OCI-LY3 (cell line): ENCODE measurements at regions not wholly inside any gene's neighbourhood (a gene's known extent, or its start where the extent isn't known, plus 50 kb on each side); places are given as distances from the start of the nearest gene placed in this dataset.

Experiments
- H2AFZ ChIP-seq: fragments of 200-600, 300-600 bp; shearing (Covaris generic); 2 replicates; pipeline ENCODE4 v1.6.0; 2014; ENCODE audit warnings: antibody characterized with exemption, low read depth, low read length
- H3K27ac ChIP-seq: fragments of 200-600, 300-600 bp; sonication (generic); 2 replicates; pipeline ENCODE4 v1.5.1; 2014; ENCODE audit warnings: mild to moderate bottlenecking, low read length, moderate library complexity, mixed read lengths
- H3K27me3 ChIP-seq: fragments of 200-600, 300-600 bp; sonication (generic); 2 replicates; pipeline ENCODE4 v1.6.1; 2014; ENCODE audit warnings: low read depth, low read length, mixed read lengths
- H3K36me3 ChIP-seq: fragments of 200-600, 300-600 bp; sonication (generic); replicated peaks from 2 replicates; pipeline ENCODE3; 2014; ENCODE audit warnings: low read depth, low read length, mixed read lengths
- H3K4me1 ChIP-seq: fragments of 300-600, 200-600 bp; sonication (generic); 2 replicates; pipeline ENCODE4 v1.6.1; 2014; ENCODE audit warnings: low read length, mixed read lengths
- H3K4me2 ChIP-seq: fragments of 200-600, 300-600 bp; sonication (generic); 2 replicates; pipeline ENCODE4 v1.6.1; 2014; ENCODE audit warnings: low read length, mixed read lengths
- H3K4me3 ChIP-seq: fragments of 300-600, 200-600 bp; sonication (generic); 2 replicates; pipeline ENCODE4 v1.5.1; 2014; ENCODE audit warnings: antibody characterized with exemption, mild to moderate bottlenecking, low read length, moderate library complexity
- H3K79me2 ChIP-seq: fragments of 300-600, 200-600 bp; shearing (Covaris generic); 2 replicates; pipeline ENCODE4 v1.6.1; 2014; ENCODE audit warnings: mild to moderate bottlenecking, low read length, mixed read lengths
- H3K9ac ChIP-seq: fragments of 300-600, 200-600 bp; shearing (Covaris generic); 2 replicates; pipeline ENCODE4 v1.6.0; 2014; ENCODE audit warnings: mild to moderate bottlenecking, low read length, moderate library complexity
- H3K9me3 ChIP-seq: fragments of 200-600, 300-600 bp; shearing (Covaris generic); 2 replicates; pipeline ENCODE4 v1.6.1; 2014; ENCODE audit warnings: low read length, mixed read lengths; ENCODE audit not compliant: insufficient read depth
- H4K20me1 ChIP-seq: fragments of 200-600, 300-600 bp; sonication (generic); 2 replicates; pipeline ENCODE4 v1.6.1; 2016; ENCODE audit warnings: low read length, mixed read lengths; ENCODE audit not compliant: insufficient read depth
- CTCF ChIP-seq: fragments of 200-600, 300-600 bp; sonication (generic); IDR thresholded peaks from 2 replicates; pipeline ENCODE4 v1.5.1; 2014; ENCODE audit warnings: antibody characterized with exemption, low read length, low read depth
- EZH2phosphoT487 ChIP-seq: fragments of 200-600 bp; shearing (Covaris generic); IDR thresholded peaks from 2 replicates; pipeline ENCODE4 v1.6.1; 2018; ENCODE audit warnings: antibody characterized with exemption, mixed run types, low read depth

GRCh38 chr6:166806962-166807757, 149.2 kb downstream of the RNASET2 start:
- H3K9ac ChIP-seq = no peak overlapping the region
- H3K27ac ChIP-seq = no peak overlapping the region
- TF ChIP-seq EZH2phosphoT487 (no peak), CTCF (no peak)
- no peaks in the 10 kb centered on the region for H3K79me2 ChIP-seq
- no peaks in the 10 kb centered on the region for H4K20me1 ChIP-seq
- no peak overlapping the region for H3K4me3 ChIP-seq
- H2AFZ ChIP-seq = no peak overlapping the region
- 0 out of 2 replicates have a peak, but pooled peaks cover 3% of the 10 kb centered on the region for H3K27me3 ChIP-seq
- H3K4me2 ChIP-seq = no peak overlapping the region
- peaks cover 7% of the 10 kb centered on the region; the same call in 1 of the 2 replicates for H3K9me3 ChIP-seq
- no peaks in the 10 kb centered on the region for H3K4me1 ChIP-seq
- no peaks in the 10 kb centered on the region for H3K36me3 ChIP-seq

GRCh38 chr6:166806217-166806838, 150.0 kb downstream of the RNASET2 start:
- Histone ChIP-seq H3K9ac (no peak overlapping the region), H3K36me3 (no peaks in the 10 kb centered on the region), H2AFZ (no peak overlapping the region), H3K4me2 (no peak overlapping the region), H4K20me1 (no peaks in the 10 kb centered on the region), H3K9me3 (peaks cover 7% of the 10 kb centered on the region; the same call in 1 of the 2 replicates), H3K27me3 (0 out of 2 replicates have a peak, but pooled peaks cover 3% of the 10 kb centered on the region), H3K4me3 (no peak overlapping the region), H3K4me1 (no peaks in the 10 kb centered on the region), H3K27ac (no peak overlapping the region), H3K79me2 (no peaks in the 10 kb centered on the region)
- TF ChIP-seq CTCF (no peak), EZH2phosphoT487 (no peak)

- Histone ChIP-seq H4K20me1 (no peaks in the 10 kb centered on the region), H3K4me1 (no peaks in the 10 kb centered on the region), H3K9me3 (peaks cover 7% of the 10 kb centered on the region; the same call in 1 of the 2 replicates), H3K79me2 (no peaks in the 10 kb centered on the region), H3K27ac (no peak overlapping the region), H3K36me3 (no peaks in the 10 kb centered on the region), H3K4me3 (no peak overlapping the region), H3K9ac (no peak overlapping the region), H3K27me3 (0 out of 2 replicates have a peak, but pooled peaks cover 3% of the 10 kb centered on the region), H2AFZ (no peak overlapping the region), H3K4me2 (no peak overlapping the region)
- TF ChIP-seq CTCF = no peak
- no peak for TF ChIP-seq EZH2phosphoT487
Observed at GRCh38 chr6:166803471-166803870, 152.9 kb downstream of the RNASET2 start.

- H2AFZ ChIP-seq = no peak overlapping the region
- H3K4me3 ChIP-seq = no peak overlapping the region
- H3K36me3 ChIP-seq = no peaks in the 10 kb centered on the region
- H3K4me1 ChIP-seq = no peaks in the 10 kb centered on the region
- no peaks in the 10 kb centered on the region for H3K79me2 ChIP-seq
- H3K27me3 ChIP-seq = 0 out of 2 replicates have a peak, but pooled peaks cover 3% of the 10 kb centered on the region
- no peak overlapping the region for H3K27ac ChIP-seq
- peaks cover 7% of the 10 kb centered on the region; the same call in 1 of the 2 replicates for H3K9me3 ChIP-seq
- H3K4me2 ChIP-seq = no peak overlapping the region
- no peaks in the 10 kb centered on the region for H4K20me1 ChIP-seq
- TF ChIP-seq CTCF (no peak), EZH2phosphoT487 (no peak)
- no peak overlapping the region for H3K9ac ChIP-seq
Observed at GRCh38 chr6:166802401-166802800, 153.9 kb downstream of the RNASET2 start.
